ENCODE measurements at regions not wholly inside any gene's neighbourhood (a gene's known extent, or its start where the extent isn't known, plus 50 kb on each side); places are given as distances from the start of the nearest gene placed in this dataset.

- TF ChIP-seq, protein P1, sequence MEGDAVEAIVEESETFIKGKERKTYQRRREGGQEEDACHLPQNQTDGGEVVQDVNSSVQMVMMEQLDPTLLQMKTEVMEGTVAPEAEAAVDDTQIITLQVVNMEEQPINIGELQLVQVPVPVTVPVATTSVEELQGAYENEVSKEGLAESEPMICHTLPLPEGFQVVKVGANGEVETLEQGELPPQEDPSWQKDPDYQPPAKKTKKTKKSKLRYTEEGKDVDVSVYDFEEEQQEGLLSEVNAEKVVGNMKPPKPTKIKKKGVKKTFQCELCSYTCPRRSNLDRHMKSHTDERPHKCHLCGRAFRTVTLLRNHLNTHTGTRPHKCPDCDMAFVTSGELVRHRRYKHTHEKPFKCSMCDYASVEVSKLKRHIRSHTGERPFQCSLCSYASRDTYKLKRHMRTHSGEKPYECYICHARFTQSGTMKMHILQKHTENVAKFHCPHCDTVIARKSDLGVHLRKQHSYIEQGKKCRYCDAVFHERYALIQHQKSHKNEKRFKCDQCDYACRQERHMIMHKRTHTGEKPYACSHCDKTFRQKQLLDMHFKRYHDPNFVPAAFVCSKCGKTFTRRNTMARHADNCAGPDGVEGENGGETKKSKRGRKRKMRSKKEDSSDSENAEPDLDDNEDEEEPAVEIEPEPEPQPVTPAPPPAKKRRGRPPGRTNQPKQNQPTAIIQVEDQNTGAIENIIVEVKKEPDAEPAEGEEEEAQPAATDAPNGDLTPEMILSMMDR (IDR thresholded peaks at IDR 0.05; ENCODE audit: low read length) = no peak
- TF ChIP-seq EZH2 (IDR thresholded peaks at IDR 0.05; ENCODE audit: borderline replicate concordance, low read length) = no peak
These were observed 285.0 kb upstream of the ERCC4 start for GRCh38 chr16:13634959-13635358.
